NCI-H345 treated with DMSO at 0.1 percent for 48 hours (cell line): ENCODE measurements at regions not wholly inside any gene's neighbourhood (a gene's known extent, or its start where the extent isn't known, plus 50 kb on each side); places are given as distances from the start of the nearest gene placed in this dataset.
"Not testable (repeated sequence)": the region's sequence is repeated elsewhere in the genome, so short reads cannot be mapped to it uniquely, and the experiment has no call there.

Source experiments
- DNase-seq: peaks from one replicate; lab custom pipeline; 2025; ENCODE audit not compliant: unreplicated experiment; lab: John Stamatoyannopoulos, UW

DNA sequence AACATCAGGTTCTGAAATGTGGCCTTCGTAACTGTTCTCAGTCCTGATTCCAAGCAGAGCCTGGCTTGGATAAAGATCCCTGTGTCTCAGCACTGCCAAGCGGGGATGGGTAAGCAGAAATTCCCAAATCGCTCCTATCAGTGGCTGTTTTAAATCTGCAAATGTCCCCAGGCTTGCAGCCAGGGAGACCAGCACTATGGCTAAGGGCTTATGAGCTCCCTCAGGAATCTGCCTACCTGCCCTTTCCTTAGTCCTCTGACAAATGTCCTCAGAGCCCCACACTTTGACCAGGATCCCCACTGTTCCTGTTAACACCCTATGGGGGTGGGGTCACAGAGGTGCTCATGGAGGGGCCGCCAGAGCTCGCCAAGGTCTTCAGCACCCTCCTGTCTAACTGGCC lies 1062.8 kb downstream of the UQCRFS1 start:
- no peak for DNase-seq

DNA sequence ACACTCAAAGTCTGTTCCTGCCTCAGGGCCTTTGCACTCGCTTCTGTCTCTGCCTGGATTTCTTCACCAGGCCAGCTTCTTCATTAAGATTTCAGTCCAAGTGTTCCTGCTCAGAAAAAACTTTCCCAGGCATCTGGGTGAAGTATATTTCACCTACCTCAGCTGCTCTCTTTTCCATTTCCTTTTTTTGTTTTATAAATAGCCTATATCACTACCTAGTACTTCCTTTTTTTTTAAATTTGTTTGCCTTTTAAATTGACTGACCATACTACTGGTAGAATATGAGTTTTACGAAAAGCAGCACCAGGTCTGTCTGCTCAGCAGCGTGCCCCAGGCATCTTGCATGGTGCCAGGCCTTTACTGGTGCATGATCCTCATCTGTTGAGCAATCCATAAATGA lies 1064.4 kb downstream of the UQCRFS1 start:
- DNase-seq, result no peak

- no peak for DNase-seq
Measured at GRCh38 chr19:28142258-28142657, 1070.7 kb downstream of the UQCRFS1 start.

DNA sequence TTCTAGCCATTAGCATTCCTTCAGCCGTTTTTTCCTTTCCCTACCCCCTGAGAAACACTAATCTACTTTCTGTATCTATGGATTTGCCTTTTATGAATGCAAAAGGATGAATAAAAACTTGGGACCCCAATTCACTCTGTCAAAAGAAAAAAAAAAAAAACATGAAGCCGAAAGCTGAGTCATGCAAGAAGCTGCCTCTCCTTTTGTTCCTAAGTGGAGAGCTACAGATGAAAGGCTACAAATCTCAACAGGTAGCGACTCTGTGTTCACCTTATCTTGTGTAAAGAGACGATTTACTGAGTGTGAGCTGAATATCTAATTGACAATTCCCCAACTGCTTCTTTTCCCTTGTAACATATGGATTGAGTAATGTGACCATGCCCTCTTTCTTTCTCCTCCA lies 1072.8 kb downstream of the UQCRFS1 start:
- no peak for DNase-seq

GRCh38 chr19:28137772-28138171 lies 1075.2 kb downstream of the UQCRFS1 start:
- no peak for DNase-seq

DNA sequence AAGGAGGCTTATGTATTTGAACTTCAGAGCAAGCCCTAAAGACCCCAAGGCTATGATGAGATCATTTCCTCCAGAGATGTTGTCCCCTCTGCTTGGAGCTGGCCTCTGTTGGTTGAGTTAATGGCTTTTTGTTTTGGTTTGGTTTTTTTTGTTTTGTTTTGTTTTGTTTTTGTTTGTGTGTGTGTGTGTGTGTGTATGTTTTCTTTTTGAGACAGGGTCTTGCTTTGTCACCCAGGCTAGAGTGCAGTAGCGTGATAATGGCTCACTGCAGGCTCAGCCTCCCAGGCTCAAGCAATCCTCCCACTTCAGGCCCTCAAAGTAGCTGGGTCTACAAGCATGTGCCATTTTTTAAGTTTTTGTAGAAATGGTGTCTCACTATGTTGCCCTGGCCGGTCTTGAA lies 1076.2 kb downstream of the UQCRFS1 start:
- DNase-seq, result no peak

DNA sequence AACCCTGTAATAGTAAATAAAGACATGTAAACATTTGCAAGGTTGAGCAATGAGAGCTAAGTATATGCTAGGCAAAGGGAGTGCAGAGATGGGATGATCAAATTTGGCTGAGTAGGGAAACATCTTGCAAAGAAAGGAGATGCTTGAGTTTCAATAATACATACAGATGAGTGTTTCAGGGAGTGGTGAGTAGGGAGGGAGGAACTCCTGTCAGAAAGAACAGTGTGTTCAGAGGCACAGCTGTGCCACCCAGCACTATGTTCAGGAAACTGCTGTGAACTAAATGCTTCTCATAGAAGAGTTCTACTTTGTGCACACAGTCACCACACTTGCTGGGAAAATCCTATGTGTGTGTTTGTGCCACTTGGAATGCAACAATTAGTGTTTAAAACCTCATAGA lies 1077.1 kb downstream of the UQCRFS1 start:
- DNase-seq, result no peak

- DNase-seq, result no peak
Measured at GRCh38 chr19:28134311-28134710, 1078.6 kb downstream of the UQCRFS1 start.

DNA sequence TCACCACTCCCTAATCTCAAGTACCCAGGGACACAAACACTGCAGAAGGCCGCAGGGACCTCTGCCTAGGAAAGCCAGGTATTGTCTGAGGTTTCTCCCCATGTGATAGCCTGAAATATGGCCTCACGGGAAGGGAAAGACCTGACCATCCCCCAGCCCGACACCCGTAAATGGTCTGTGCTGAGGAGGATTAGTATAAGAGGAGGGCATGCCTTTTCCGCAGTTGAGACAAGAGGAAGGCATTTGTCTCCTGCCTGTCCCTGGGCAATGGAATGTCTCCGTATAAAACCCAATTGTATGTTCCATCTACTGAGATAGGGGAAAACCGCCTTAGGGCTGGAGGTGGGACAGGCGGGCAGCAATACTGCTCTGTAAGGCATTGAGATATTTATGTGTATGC lies 1082.1 kb downstream of the UQCRFS1 start:
- DNase-seq, result not testable (repeated sequence)

- DNase-seq, result no peak
Measured at GRCh38 chr19:28130066-28130511, 1082.9 kb downstream of the UQCRFS1 start.

DNA sequence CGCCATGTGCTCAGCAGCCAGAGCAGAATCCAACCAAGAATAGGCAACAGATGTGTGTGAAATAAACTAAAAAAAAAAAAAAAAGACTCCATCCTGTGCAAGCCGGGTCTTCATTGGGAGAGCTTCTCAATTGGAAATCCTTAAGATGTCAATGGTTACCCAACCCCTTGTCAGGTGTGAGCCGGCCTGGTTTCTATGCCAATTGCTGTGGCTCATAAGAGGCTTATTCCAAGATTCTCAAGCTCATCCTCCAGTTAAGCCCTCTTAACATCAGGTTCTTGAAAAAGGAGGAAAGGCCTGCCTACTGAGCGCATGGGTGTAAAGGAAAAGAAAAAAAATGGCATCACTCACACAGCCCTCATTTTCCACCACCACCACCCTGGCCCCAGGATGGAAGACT lies 1084.6 kb downstream of the UQCRFS1 start:
- DNase-seq, result no peak

- no peak for DNase-seq
Measured at GRCh38 chr19:28126135-28126898, 1086.6 kb downstream of the UQCRFS1 start.

DNA sequence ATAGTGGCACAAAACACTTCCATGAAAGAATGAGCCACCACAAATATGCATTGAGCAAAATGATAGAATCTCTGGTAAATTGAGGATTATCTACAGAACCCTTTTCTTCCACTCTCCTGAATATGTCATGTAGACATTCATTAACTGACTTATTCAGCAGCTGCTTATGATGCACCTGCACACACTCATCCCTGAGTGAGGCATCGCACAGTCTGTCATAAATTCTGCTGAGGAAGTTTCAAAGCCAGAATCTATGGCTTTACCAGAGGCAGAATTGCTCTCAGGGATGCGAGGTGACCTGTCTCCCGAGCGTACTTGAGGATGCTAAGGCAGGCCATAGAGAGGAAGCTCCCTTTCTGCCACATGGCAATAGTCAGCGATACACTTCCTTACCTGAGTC lies 1090.2 kb downstream of the UQCRFS1 start:
- DNase-seq, result no peak

GRCh38 chr19:28118235-28118634 lies 1094.7 kb downstream of the UQCRFS1 start:
- DNase-seq, result no peak

GRCh38 chr19:28117143-28117542 lies 1095.8 kb downstream of the UQCRFS1 start:
- DNase-seq, result no peak

- DNase-seq, result not testable (repeated sequence)
Measured at GRCh38 chr19:28116379-28116778, 1096.6 kb downstream of the UQCRFS1 start.

DNA sequence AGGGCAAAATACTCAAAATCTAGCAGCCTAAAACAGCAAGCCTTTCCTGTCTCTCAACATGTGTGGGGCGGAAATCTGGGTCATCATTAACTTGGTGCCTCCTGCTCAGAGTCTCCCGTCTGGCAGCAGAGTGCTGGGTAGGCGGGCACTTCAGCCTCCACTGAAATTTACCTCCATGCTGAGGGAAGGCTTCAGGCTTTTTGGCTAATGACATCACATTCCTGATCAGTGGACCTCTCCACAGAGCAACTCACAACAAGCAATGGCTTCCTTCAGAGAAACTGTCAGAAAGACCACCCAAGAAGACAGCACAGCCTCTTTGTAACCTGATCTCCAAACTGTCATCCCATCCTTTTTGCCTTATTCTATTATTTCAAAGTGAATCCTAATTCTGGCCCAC lies 1109.0 kb downstream of the UQCRFS1 start:
- no peak for DNase-seq

GRCh38 chr19:28084659-28085157 lies 1128.2 kb downstream of the UQCRFS1 start:
- not testable (repeated sequence) for DNase-seq

DNA sequence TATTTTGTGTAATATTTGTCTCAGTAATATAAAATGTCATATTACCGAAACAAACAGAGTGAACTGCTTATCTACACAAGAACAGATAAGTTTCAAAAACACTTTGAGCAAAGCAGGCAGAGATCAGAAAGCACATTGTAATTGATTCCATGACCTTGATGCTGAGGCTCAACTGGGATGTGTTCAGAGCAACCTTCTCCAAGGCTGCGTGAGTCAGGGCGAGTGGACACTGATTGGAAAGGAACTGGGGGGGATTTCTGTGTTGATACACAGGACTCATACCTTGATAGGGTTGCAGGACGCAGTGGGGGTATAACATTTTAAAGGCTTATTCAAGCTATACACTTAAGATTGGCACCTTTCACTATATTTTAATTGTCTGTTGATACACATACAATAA lies 1136.3 kb downstream of the UQCRFS1 start:
- DNase-seq, result no peak

GRCh38 chr19:28075229-28075628 lies 1137.7 kb downstream of the UQCRFS1 start:
- DNase-seq, result no peak

GRCh38 chr19:28074773-28075172 lies 1138.2 kb downstream of the UQCRFS1 start:
- DNase-seq, result no peak

DNA sequence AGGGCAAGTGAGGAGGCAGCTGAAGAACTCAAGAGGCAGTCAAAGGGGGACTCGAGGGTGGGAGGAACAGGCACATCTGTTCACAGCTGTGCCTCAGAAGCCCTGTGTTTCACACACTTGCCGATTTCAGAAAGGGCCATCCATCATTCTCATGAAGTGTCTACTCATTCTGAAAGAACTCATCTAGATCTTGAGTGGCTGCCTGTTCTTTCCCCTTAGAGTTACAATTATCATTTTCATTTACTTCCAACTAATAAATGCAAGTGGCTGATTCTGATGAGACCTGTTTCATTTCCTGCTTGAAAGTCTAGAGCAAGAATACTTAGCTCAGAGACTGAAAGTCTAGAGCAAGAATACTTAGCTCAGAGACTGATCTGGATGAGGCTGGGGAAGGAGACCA lies 1145.1 kb downstream of the UQCRFS1 start:
- no peak for DNase-seq

DNA sequence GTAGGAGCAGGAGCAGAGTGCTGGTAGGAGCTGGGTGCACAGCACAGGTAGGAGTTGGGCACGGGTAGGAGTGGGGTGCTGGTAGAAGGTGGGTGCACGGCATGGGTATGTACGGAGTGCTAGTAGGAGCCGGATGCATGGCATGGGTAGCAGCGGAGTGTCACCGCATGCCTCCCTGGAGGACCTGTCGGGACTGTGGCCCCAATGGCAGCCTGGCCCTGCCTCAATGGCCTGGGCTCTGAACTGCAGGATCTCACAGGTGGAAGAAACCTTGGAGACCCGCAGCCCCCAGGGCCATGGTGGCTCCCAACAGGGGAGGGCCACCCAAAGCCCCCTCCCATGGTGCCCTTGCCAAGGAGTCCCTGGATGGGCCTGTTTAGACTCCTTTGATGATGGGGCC lies 1146.0 kb downstream of the UQCRFS1 start:
- DNase-seq, result no peak
